HuH-7 (cell line): ENCODE measurements at regions not wholly inside any gene's neighbourhood (a gene's known extent, or its start where the extent isn't known, plus 50 kb on each side); places are given as distances from the start of the nearest gene placed in this dataset.

Experiments
- DNase-seq: peaks from one replicate; pipeline ENCODE4 v3.0.0; 2011; ENCODE audit warnings: low spot score

GRCh38 chr17:83144421-83145357 is 65.3 kb downstream of the METRNL start:
- no peak for DNase-seq

- no peak for DNase-seq
Observed at GRCh38 chr17:83145358-83145738, 65.9 kb downstream of the METRNL start.

GRCh38 chr17:83145831-83146230 is 66.4 kb downstream of the METRNL start:
- DNase-seq = no peak

- no peak for DNase-seq
Observed at GRCh38 chr17:83146347-83146746, 66.9 kb downstream of the METRNL start.

- DNase-seq = no peak
Observed at GRCh38 chr17:83147280-83147679, 67.9 kb downstream of the METRNL start.

GRCh38 chr17:83148317-83149028 is 69.1 kb downstream of the METRNL start:
- no peak for DNase-seq

- no peak for DNase-seq
Observed at GRCh38 chr17:83149029-83149725, 69.8 kb downstream of the METRNL start.

- DNase-seq = no peak
Observed at GRCh38 chr17:83149761-83150251, 70.4 kb downstream of the METRNL start.

GRCh38 chr17:83150369-83151055 is 71.1 kb downstream of the METRNL start:
- no peak for DNase-seq

GRCh38 chr17:83151056-83151441 is 71.6 kb downstream of the METRNL start:
- DNase-seq = no peak

GRCh38 chr17:83151442-83152226 is 72.2 kb downstream of the METRNL start:
- DNase-seq = no peak

- no peak for DNase-seq
Observed at GRCh38 chr17:83152227-83152744, 72.9 kb downstream of the METRNL start.

GRCh38 chr17:83152745-83153611 is 73.6 kb downstream of the METRNL start:
- no peak for DNase-seq

GRCh38 chr17:83153681-83154310 is 74.4 kb downstream of the METRNL start:
- DNase-seq = no peak

- no peak for DNase-seq
Observed at GRCh38 chr17:83154311-83155127, 75.1 kb downstream of the METRNL start.

- no peak for DNase-seq
Observed at GRCh38 chr17:83155128-83156121, 76.0 kb downstream of the METRNL start.

GRCh38 chr17:83156408-83156807 is 77.0 kb downstream of the METRNL start:
- no peak for DNase-seq
